ENCODE measurements at regions not wholly inside any gene's neighbourhood (a gene's known extent, or its start where the extent isn't known, plus 50 kb on each side); places are given as distances from the start of the nearest gene placed in this dataset.

GRCh38 chr4:15320121-15320678 is 107.6 kb upstream of the C1QTNF7 start:
- POLR2A ChIA-PET: no interaction called here
- CTCF ChIA-PET: no interaction called here
- Histone ChIP-seq H3K4me3 (ENCODE audit: low read depth, low read length) (no peak overlapping the region), H3K27me3 (ENCODE audit: control insufficient read depth, insufficient read depth, low read length) (no peaks in the 10 kb centered on the region), H3K36me3 (ENCODE audit: control insufficient read depth, insufficient read depth, low read length) (no peaks in the 10 kb centered on the region)
- no peak for TF ChIP-seq CTCF (IDR thresholded peaks at IDR 0.05; ENCODE audit: insufficient read depth, low read depth, low read length)
- DNase-seq (ENCODE audit: low read depth): no peak

DNA sequence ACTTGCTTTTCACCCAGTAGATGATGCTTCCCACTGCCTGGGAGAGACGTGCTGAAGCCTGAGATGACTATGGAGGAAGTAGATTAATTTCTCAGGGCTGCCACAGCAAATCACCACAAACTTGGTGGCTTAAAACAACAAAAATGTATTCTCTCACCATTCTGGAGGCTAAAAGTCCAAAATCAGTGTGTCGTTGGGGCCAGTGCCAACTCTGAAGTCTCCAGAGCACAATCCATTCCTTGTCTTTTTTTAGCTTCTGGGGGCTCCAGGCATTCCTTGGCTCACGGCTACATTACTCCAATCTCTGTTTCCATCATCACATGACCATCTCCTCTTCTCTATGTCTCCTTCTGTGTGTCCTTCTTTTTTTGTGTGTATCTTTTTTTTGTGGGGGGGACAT is 105.8 kb upstream of the C1QTNF7 start:
- Histone ChIP-seq H3K27me3 (ENCODE audit: control insufficient read depth, insufficient read depth, low read length) (no peaks in the 10 kb centered on the region), H3K36me3 (ENCODE audit: control insufficient read depth, insufficient read depth, low read length) (no peaks in the 10 kb centered on the region), H3K4me3 (ENCODE audit: low read depth, low read length) (no peak overlapping the region)
- no peak for DNase-seq (ENCODE audit: low read depth)
- CTCF ChIA-PET: interaction anchor here (1.4 kb wide), 1 partner anchor 74 kb away, joined by 4 read pairs; no protein-coding TSS in a partner anchor
- POLR2A ChIA-PET: no interaction called here
- no peak for TF ChIP-seq CTCF (IDR thresholded peaks at IDR 0.05; ENCODE audit: insufficient read depth, low read depth, low read length)

GRCh38 chr4:15325987-15326386 is 101.8 kb upstream of the C1QTNF7 start:
- H3K27me3 ChIP-seq (ENCODE audit: control insufficient read depth, insufficient read depth, low read length): no peaks in the 10 kb centered on the region
- H3K36me3 ChIP-seq (ENCODE audit: control insufficient read depth, insufficient read depth, low read length): no peaks in the 10 kb centered on the region
- no peak for TF ChIP-seq CTCF (IDR thresholded peaks at IDR 0.05; ENCODE audit: insufficient read depth, low read depth, low read length)
- DNase-seq (ENCODE audit: low read depth): no peak
- POLR2A ChIA-PET: no interaction called here
- H3K4me3 ChIP-seq (ENCODE audit: low read depth, low read length): no peak overlapping the region
- CTCF ChIA-PET: interaction anchor here (2.1 kb wide), 1 partner anchor 131 kb away, joined by 15 read pairs; no protein-coding TSS in a partner anchor

GRCh38 chr4:15327311-15328298 is 100.2 kb upstream of the C1QTNF7 start:
- ChIA-PET POLR2A (no interaction called here), CTCF (interaction anchor here (0.8 to 2.1 kb wide), 9 partner anchors 10 to 152 kb away, joined by 3 to 15 read pairs (median 4); no protein-coding TSS in a partner anchor)
- peak; percentile 95 for DNase-seq (ENCODE audit: low read depth)
- H3K27me3 ChIP-seq (ENCODE audit: control insufficient read depth, insufficient read depth, low read length): no peaks in the 10 kb centered on the region
- H3K36me3 ChIP-seq (ENCODE audit: control insufficient read depth, insufficient read depth, low read length): no peaks in the 10 kb centered on the region
- TF ChIP-seq CTCF (IDR thresholded peaks at IDR 0.05; ENCODE audit: insufficient read depth, low read depth, low read length): no peak
- H3K4me3 ChIP-seq (ENCODE audit: low read depth, low read length): no peak overlapping the region

DNA sequence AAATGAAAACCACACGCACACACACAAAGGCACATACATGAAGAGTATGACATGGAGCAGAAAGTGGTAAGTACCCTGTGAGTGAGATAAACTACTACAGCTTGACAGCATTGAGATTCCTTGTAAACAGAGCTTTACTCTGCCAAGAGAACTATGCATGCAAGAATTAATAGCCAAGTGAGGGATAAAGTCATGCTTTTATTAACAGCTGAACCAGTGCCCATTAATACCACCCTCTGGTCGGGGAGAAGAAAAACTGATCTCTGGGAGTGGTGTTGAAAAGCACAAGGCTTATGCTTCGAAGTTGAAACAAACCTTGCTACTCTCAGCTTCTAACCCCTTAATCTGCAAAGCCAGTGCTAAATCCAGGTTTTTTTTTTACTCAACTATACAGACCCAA is 95.9 kb upstream of the C1QTNF7 start:
- no peak overlapping the region for H3K4me3 ChIP-seq (ENCODE audit: low read depth, low read length)
- POLR2A ChIA-PET: no interaction called here
- H3K36me3 ChIP-seq (ENCODE audit: control insufficient read depth, insufficient read depth, low read length): no peaks in the 10 kb centered on the region
- H3K27me3 ChIP-seq (ENCODE audit: control insufficient read depth, insufficient read depth, low read length): no peaks in the 10 kb centered on the region
- no peak for TF ChIP-seq CTCF (IDR thresholded peaks at IDR 0.05; ENCODE audit: insufficient read depth, low read depth, low read length)
- CTCF ChIA-PET: interaction anchor here (0.8 to 2.2 kb wide), 3 partner anchors 64 to 126 kb away, joined by 3 to 11 read pairs (median 3); no protein-coding TSS in a partner anchor
- DNase-seq (ENCODE audit: low read depth): no peak

All from BJ (cell line).